ENCODE measurements at regions not wholly inside any gene's neighbourhood (a gene's known extent, or its start where the extent isn't known, plus 50 kb on each side); places are given as distances from the start of the nearest gene placed in this dataset.

DNA sequence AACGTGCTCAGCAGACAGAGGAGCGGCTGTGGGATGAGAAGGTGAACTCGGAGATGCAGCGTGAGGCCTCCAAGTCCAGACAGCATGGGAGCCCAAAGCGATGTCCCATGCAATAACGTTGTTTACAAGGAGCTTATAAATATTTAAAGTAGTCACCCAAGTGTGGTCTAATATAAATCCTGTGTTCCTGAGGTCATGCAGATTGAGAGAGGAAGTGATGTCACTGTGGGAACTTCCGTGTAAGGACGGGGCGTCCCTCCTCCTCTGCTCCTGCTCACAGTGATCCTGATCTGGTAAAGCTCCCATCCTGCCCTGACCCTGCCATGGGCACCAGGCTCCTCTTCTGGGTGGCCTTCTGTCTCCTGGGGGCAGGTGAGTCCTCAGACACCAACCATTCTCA is 94.7 kb upstream of the PRSS58 start:
- TF ChIP-seq CTCF (conservative IDR thresholded peaks at IDR 0.05), result no peak
- no peak for TF ChIP-seq EZH2 (IDR thresholded peaks at IDR 0.05; ENCODE audit: low read depth)

All from PC-9 (cell line).